ENCODE measurements at regions not wholly inside any gene's neighbourhood (a gene's known extent, or its start where the extent isn't known, plus 50 kb on each side); places are given as distances from the start of the nearest gene placed in this dataset.

DNA sequence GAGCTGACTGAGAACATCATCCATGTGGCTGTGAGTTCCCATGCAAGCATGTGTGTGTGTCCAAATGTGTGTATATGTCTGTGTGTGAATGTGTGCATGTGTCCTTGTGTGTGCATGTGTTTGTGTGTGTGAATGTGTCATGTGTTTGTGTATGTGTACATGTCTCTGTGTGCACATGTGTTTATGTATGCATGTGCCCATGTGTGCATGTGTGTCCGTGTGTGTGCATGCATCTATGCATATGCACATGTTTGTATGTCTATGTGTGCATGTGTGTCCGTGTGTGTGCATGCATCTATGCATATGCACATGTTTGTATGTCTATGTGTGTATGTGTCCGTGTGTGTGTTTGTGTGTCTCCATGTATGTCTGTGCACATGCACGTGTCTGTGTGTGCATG is 99.7 kb downstream of the LBH start:
- TF ChIP-seq, protein P1, sequence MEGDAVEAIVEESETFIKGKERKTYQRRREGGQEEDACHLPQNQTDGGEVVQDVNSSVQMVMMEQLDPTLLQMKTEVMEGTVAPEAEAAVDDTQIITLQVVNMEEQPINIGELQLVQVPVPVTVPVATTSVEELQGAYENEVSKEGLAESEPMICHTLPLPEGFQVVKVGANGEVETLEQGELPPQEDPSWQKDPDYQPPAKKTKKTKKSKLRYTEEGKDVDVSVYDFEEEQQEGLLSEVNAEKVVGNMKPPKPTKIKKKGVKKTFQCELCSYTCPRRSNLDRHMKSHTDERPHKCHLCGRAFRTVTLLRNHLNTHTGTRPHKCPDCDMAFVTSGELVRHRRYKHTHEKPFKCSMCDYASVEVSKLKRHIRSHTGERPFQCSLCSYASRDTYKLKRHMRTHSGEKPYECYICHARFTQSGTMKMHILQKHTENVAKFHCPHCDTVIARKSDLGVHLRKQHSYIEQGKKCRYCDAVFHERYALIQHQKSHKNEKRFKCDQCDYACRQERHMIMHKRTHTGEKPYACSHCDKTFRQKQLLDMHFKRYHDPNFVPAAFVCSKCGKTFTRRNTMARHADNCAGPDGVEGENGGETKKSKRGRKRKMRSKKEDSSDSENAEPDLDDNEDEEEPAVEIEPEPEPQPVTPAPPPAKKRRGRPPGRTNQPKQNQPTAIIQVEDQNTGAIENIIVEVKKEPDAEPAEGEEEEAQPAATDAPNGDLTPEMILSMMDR (IDR thresholded peaks at IDR 0.05; ENCODE audit: low read depth, low read length): no peak
- TF ChIP-seq EZH2phosphoT487 (IDR thresholded peaks at IDR 0.05; ENCODE audit: low read depth): no peak
